ENCODE measurements at regions not wholly inside any gene's neighbourhood (a gene's known extent, or its start where the extent isn't known, plus 50 kb on each side); places are given as distances from the start of the nearest gene placed in this dataset.

DNA sequence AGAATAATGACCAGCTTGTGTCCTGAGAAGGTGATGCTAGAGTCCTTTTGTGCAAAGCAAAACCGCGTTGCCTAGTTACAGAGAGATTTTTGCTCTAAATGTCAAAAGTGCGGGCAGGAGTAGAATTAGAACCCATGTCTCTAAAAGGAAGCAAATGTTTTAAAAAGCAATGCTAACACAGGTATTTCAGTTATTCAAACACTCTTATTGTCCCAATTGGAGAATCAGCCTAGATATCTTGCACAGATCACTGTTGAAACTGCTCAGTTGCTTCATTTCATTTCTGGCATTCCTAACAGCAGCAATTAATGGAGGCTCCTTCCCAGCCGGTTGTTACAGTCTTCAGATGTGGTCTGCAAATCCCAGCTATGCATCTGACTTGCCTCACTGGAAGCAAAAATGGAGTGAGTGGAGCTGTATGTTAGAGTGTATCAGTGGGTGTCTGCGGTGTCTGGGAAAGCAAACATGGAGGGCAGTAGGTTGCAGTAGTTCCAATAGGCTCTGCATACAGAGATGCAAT lies 55.6 kb upstream of the SEMA6D start:
- Mint-ChIP-seq H3K4me3 (no peak overlapping the region), H3K27ac (no peak overlapping the region), H3K4me1 (ENCODE audit: low read depth in 2 of 2) (peaks cover 0 to 4% of the 10 kb centered on the region in 2 donors), H3K27me3 (peaks cover 0 to 8% of the 10 kb centered on the region in 2 donors), H3K9me3 (no peaks in the 10 kb centered on the region), H3K36me3 (no peaks in the 10 kb centered on the region)
- DNase-seq (ENCODE audit: low spot score) (no peak), ATAC-seq (no peak)

DNA sequence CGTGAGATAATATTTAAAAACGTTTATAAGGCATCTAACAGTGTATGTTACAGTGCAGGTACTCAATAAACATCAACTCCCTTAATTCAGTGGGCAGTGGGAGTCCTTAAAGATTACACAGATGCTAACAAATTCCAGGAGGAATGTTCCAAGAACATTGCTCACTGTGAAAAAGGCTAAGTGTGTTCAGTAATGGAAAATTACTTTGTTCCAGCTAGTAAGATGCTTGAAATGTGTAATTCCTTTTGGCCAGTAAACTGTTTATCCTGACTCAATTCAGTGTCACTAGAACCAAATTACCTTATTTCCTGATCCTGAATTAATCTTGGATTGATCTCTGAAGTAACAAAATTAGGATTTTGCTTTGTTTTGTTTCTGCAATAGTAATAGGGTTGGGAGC lies 54.2 kb upstream of the SEMA6D start:
- H3K27me3 Mint-ChIP-seq = peaks cover 0 to 5% of the 10 kb centered on the region in 2 donors
- DNase-seq (ENCODE audit: low spot score) (no peak), ATAC-seq (no peak)
- no peak overlapping the region for H3K27ac Mint-ChIP-seq
- no peak overlapping the region for H3K4me3 Mint-ChIP-seq
- no peaks in the 10 kb centered on the region for H3K36me3 Mint-ChIP-seq
- H3K4me1 Mint-ChIP-seq (ENCODE audit: low read depth in 2 of 2) = peaks cover 0 to 4% of the 10 kb centered on the region in 2 donors
- no peaks in the 10 kb centered on the region for H3K9me3 Mint-ChIP-seq
